SK-N-SH (cell line): ENCODE measurements at regions not wholly inside any gene's neighbourhood (a gene's known extent, or its start where the extent isn't known, plus 50 kb on each side); places are given as distances from the start of the nearest gene placed in this dataset.

Experiments
- CTCF ChIP-seq: fragments of 200-600 bp; sonication (generic); IDR thresholded peaks from 2 replicates; pipeline ENCODE4 v1.6.1; 2017; ENCODE audit warnings: antibody characterized with exemption, mild to moderate bottlenecking, moderate library complexity
- EP300 ChIP-seq, 2 experiments: IDR thresholded peaks; 2 replicates each; pipeline versions ENCODE4 v1.4.0 to v1.6.1; 2012; ENCODE audit warnings: borderline replicate concordance in 1 of 2, low read depth in 1 of 2, low read length in 1 of 2
- MXI1 ChIP-seq: IDR thresholded peaks from 2 replicates; pipeline ENCODE4 v1.6.1; 2012; ENCODE audit warnings: mild to moderate bottlenecking, low read depth, low read length, improper control_type of control experiment
- SMC3 ChIP-seq: IDR thresholded peaks from 2 replicates; pipeline ENCODE4 v1.6.1; 2012; ENCODE audit warnings: low read depth, low read length, improper control_type of control experiment

GRCh38 chr5:89524785-89525184, 641.8 kb upstream of the MEF2C start:
- no peak for TF ChIP-seq EP300 (IDR thresholded peaks at IDR 0.05; ENCODE audit: borderline replicate concordance in 1 of 2, low read depth in 1 of 2, low read length in 1 of 2)
- TF ChIP-seq CTCF = no peak
- TF ChIP-seq MXI1 = no peak
- TF ChIP-seq SMC3 = no peak
